WTC11 (cell line): ENCODE measurements at regions not wholly inside any gene's neighbourhood (a gene's known extent, or its start where the extent isn't known, plus 50 kb on each side); places are given as distances from the start of the nearest gene placed in this dataset.

Experiments
- ATAC-seq: fragments of 200-7000 bp; cut with Tn5 transposase; 2 replicates; pipeline ENCODE4 v1.10.0; 2021; ENCODE audit warnings: mild to moderate bottlenecking, moderate library complexity
- CTCF ChIA-PET: fragments of 300-600 bp; sonication (Branson Sonifier 250); formaldehyde crosslinking; loops from one replicate; lab custom pipeline; 2021; ENCODE audit warnings: antibody characterized with exemption; lab: Charles Lee
- POLR2A ChIA-PET: fragments of 350-600 bp; sonication (Branson Sonifier 250); formaldehyde crosslinking; loops from one replicate; lab custom pipeline; 2021; ENCODE audit warnings: antibody characterized with exemption; lab: Charles Lee
- DNase-seq: peaks from one replicate; pipeline ENCODE4 v3.0.0; 2021; ENCODE audit warnings: low spot score
- H3K27ac Mint-ChIP-seq: 2 replicates; pipeline ENCODE4 v1.8.0; 2021; ENCODE audit warnings: mixed read lengths
- H3K27me3 Mint-ChIP-seq: 2 replicates; pipeline ENCODE4 v1.8.0; 2021; ENCODE audit warnings: low read depth, mild to moderate bottlenecking, moderate library complexity, mixed read lengths
- H3K36me3 Mint-ChIP-seq: 2 replicates; pipeline ENCODE4 v1.8.0; 2021; ENCODE audit warnings: mixed read lengths
- H3K4me1 Mint-ChIP-seq: 2 replicates; pipeline ENCODE4 v1.8.0; 2022; ENCODE audit warnings: mixed read lengths
- H3K4me3 Mint-ChIP-seq: 2 replicates; pipeline ENCODE4 v1.8.0; 2021; ENCODE audit warnings: mild to moderate bottlenecking, moderate library complexity, mixed read lengths
- H3K9me3 Mint-ChIP-seq: 2 replicates; pipeline ENCODE4 v1.8.0; 2021; ENCODE audit warnings: mixed read lengths
- ATF1 ChIP-seq: sonication (generic); formaldehyde crosslinking; IDR thresholded peaks from 2 replicates; pipeline ENCODE4 v1.8.1; 2023; ENCODE audit warnings: mild to moderate bottlenecking, moderate library complexity, missing genetic modification reagents
- CBFB ChIP-seq: sonication (generic); formaldehyde crosslinking; IDR thresholded peaks from 2 replicates; pipeline ENCODE4 v1.8.1; 2022; ENCODE audit warnings: mild to moderate bottlenecking, low read depth, missing genetic modification reagents
- CREB1 ChIP-seq: sonication (generic); formaldehyde crosslinking; IDR thresholded peaks from 2 replicates; pipeline ENCODE4 v1.8.0; 2023; ENCODE audit warnings: mild to moderate bottlenecking, missing genetic modification reagents
- IRF1 ChIP-seq: sonication (generic); formaldehyde crosslinking; IDR thresholded peaks from 2 replicates; pipeline ENCODE4 v1.8.0; 2023; ENCODE audit warnings: missing genetic modification reagents
- JUN ChIP-seq: sonication (generic); formaldehyde crosslinking; IDR thresholded peaks from 2 replicates; pipeline ENCODE4 v1.8.0; 2023; ENCODE audit warnings: mild to moderate bottlenecking, missing genetic modification reagents
- MLX ChIP-seq: sonication (generic); formaldehyde crosslinking; IDR thresholded peaks from 2 replicates; pipeline ENCODE4 v1.8.1; 2023; ENCODE audit warnings: mild to moderate bottlenecking, missing genetic modification reagents, moderate library complexity
- MXD4 ChIP-seq: fragments of 250-450 bp; sonication (Bioruptor Pico); IDR thresholded peaks from 2 replicates; pipeline ENCODE4 v1.8.0; 2021; ENCODE audit warnings: mild to moderate bottlenecking, moderate library complexity, borderline replicate concordance
- NFE2L1 ChIP-seq: sonication (generic); formaldehyde crosslinking; IDR thresholded peaks from 2 replicates; pipeline ENCODE4 v1.8.1; 2023; ENCODE audit warnings: missing genetic modification reagents
- PRDM15 ChIP-seq: sonication (generic); formaldehyde crosslinking; IDR thresholded peaks from 2 replicates; pipeline ENCODE4 v1.8.0; 2022; ENCODE audit warnings: missing genetic modification reagents
- SOX15 ChIP-seq: fragments of 250-450 bp; sonication (Bioruptor Pico); IDR thresholded peaks from 2 replicates; pipeline ENCODE4 v1.9.0; 2021; ENCODE audit warnings: mild to moderate bottlenecking
- ZNF219 ChIP-seq: sonication (generic); formaldehyde crosslinking; IDR thresholded peaks from 2 replicates; pipeline ENCODE4 v1.8.0; 2023; ENCODE audit warnings: missing genetic modification reagents, mild to moderate bottlenecking, borderline replicate concordance
- ZNF281 ChIP-seq: sonication (generic); formaldehyde crosslinking; IDR thresholded peaks from 2 replicates; pipeline ENCODE4 v1.8.0; 2023; ENCODE audit warnings: mild to moderate bottlenecking, missing genetic modification reagents
- ZNF317 ChIP-seq: sonication (generic); formaldehyde crosslinking; IDR thresholded peaks from 2 replicates; pipeline ENCODE4 v1.8.1; 2023; ENCODE audit warnings: low read depth, mild to moderate bottlenecking, moderate library complexity, missing genetic modification reagents, borderline replicate concordance
- ZSCAN18 ChIP-seq: fragments of 250-450 bp; sonication (Bioruptor Pico); IDR thresholded peaks from 2 replicates; pipeline ENCODE4 v2.1.2; 2022; ENCODE audit warnings: mild to moderate bottlenecking, moderate library complexity

GRCh38 chr13:24042710-24043440, 117.6 kb upstream of the SPATA13 start (continued):
- TF ChIP-seq MLX (CRISPR knock-in tag), result no peak
- no peak for TF ChIP-seq ZSCAN18 (CRISPR knock-in tag)
- no peak for TF ChIP-seq NFE2L1 (CRISPR knock-in tag)
- no peak for TF ChIP-seq CBFB (CRISPR knock-in tag)

- ATAC-seq (no peak), DNase-seq (no peak)
- ChIA-PET CTCF (interaction anchor here (0.7 to 1.1 kb wide), 2 partner anchors 9 to 83 kb away, joined by 3 to 6 read pairs; no protein-coding TSS in a partner anchor), POLR2A (no interaction called here)
- H3K4me1 Mint-ChIP-seq, result peaks cover 20% of the 10 kb centered on the region
- TF ChIP-seq ZSCAN18 (CRISPR knock-in tag) (no peak), PRDM15 (0 out of 2 replicates have a peak, but pooled peaks have one; percentile 18)
- peaks cover 12% of the 10 kb centered on the region for H3K36me3 Mint-ChIP-seq
- H3K9me3 Mint-ChIP-seq, result peaks cover 13% of the 10 kb centered on the region
- no peak overlapping the region for H3K27ac Mint-ChIP-seq
- peaks cover 48% of the 10 kb centered on the region for H3K27me3 Mint-ChIP-seq
- no peak overlapping the region for H3K4me3 Mint-ChIP-seq
These were observed 116.8 kb upstream of the SPATA13 start for GRCh38 chr13:24043590-24044350.

- TF ChIP-seq ATF1 (CRISPR knock-in tag) (no peak), MXD4 (CRISPR knock-in tag) (no peak), ZNF219 (CRISPR knock-in tag) (no peak), CREB1 (no peak), ZNF317 (CRISPR knock-in tag) (no peak), SOX15 (CRISPR knock-in tag) (no peak), JUN (CRISPR knock-in tag) (no peak), CBFB (CRISPR knock-in tag) (no peak), IRF1 (no peak), ZNF281 (CRISPR knock-in tag) (no peak)
- DNase-seq, result no peak
- H3K27ac Mint-ChIP-seq, result no peak overlapping the region
- peaks cover 30% of the 10 kb centered on the region for H3K27me3 Mint-ChIP-seq
- ATAC-seq, result no peak
- ChIA-PET POLR2A (no interaction called here), CTCF (no interaction called here)
- H3K36me3 Mint-ChIP-seq, result peaks cover 12% of the 10 kb centered on the region
- no peak overlapping the region for H3K4me3 Mint-ChIP-seq
- H3K9me3 Mint-ChIP-seq, result peaks cover 13% of the 10 kb centered on the region
- H3K4me1 Mint-ChIP-seq, result peaks cover 20% of the 10 kb centered on the region
These were observed 114.9 kb upstream of the SPATA13 start for GRCh38 chr13:24045597-24045996.
